Esophagus squamous epithelium (tissue), 4 donors: ENCODE measurements at regions not wholly inside any gene's neighbourhood (a gene's known extent, or its start where the extent isn't known, plus 50 kb on each side); places are given as distances from the start of the nearest gene placed in this dataset.

ENCODE experiments used
- CTCF ChIP-seq, 6 experiments: fragments of 450-650 bp in 4 of 6; fragments of 200-600 bp in 2 of 6; sonication (generic) in 2 of 6; IDR thresholded peaks; one replicate each; pipeline ENCODE4 v1.5.1; 2016 to 2019; ENCODE audit warnings: antibody characterized with exemption in 6 of 6, mild to moderate bottlenecking in 4 of 6, moderate library complexity in 4 of 6
- POLR2A ChIP-seq, 4 donors: fragments of 450-650 bp; IDR thresholded peaks; one replicate each; pipeline ENCODE4 v1.6.1; 2017; ENCODE audit warnings: antibody characterized with exemption in 4 of 4, mild to moderate bottlenecking in 4 of 4, moderate library complexity in 3 of 4

GRCh38 chr18:55133378-55133777, 174.1 kb upstream of the CCDC68 start:
- TF ChIP-seq CTCF (IDR thresholded peaks at IDR 0.05) (no peak), POLR2A (IDR thresholded peaks at IDR 0.05) (no peak)
